ENCODE measurements at regions not wholly inside any gene's neighbourhood (a gene's known extent, or its start where the extent isn't known, plus 50 kb on each side); places are given as distances from the start of the nearest gene placed in this dataset.
A peak's percentile ranks its signal among the peaks of the same experiment; 100 is the strongest.

DNA sequence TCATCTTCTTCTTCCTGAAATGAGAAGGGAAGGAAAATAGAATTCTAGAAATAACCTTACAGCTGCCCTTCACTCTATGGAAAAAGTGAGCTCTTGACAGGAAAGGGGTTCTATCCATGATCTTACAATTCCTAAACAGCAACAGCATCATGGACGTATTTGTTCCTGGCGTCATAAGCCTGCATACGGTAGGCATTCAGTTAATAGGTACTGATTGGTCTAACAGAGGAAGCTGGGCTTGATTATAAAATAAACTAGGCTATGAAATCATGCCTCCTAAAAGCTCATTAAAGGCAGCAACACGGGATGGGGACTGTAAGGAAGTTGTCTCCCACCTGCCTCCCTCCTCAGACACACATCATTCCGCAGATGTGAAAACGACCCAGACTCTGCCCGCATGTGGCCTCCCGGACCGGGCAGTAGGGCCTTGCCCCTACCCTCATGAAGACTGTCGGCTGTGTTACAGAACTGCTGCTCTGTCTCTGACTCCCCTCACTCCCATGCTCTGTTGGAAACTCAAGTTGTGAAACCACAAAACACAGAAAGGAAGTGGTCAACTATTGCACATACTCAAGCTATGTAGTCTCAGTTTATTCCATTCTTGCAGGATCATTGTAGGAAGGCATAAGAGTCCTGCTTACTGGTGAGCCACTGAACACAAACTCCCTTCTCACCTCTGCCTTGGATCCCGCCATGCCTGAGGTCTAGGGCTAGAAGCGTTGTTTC, 129.8 kb downstream of the DLEU7 start:
- H3K4me3 ChIP-seq (ENCODE audit: low read depth, low read length) = peak overlapping the region; percentile 12
- TF ChIP-seq MYC (IDR thresholded peaks at IDR 0.05; ENCODE audit: low read depth, low read length) (peak; percentile 84), POLR2A (IDR thresholded peaks at IDR 0.05; ENCODE audit: extremely low read depth, insufficient read length) (no peak), CTCF (IDR thresholded peaks at IDR 0.05; ENCODE audit: low read depth, low read length) (no peak), MAX (IDR thresholded peaks at IDR 0.05; ENCODE audit: low read depth, low read length) (peak; percentile 78)
- peak; percentile 99 for DNase-seq (ENCODE audit: low read depth)

GRCh38 chr13:50714891-50715290, 128.6 kb downstream of the DLEU7 start:
- no peak for TF ChIP-seq CTCF (IDR thresholded peaks at IDR 0.05; ENCODE audit: low read depth, low read length)
- no peak for TF ChIP-seq MAX (IDR thresholded peaks at IDR 0.05; ENCODE audit: low read depth, low read length)
- no peak for TF ChIP-seq MYC (IDR thresholded peaks at IDR 0.05; ENCODE audit: low read depth, low read length)
- no peak for TF ChIP-seq POLR2A (IDR thresholded peaks at IDR 0.05; ENCODE audit: extremely low read depth, insufficient read length)
- no peak overlapping the region for H3K4me3 ChIP-seq (ENCODE audit: low read depth, low read length)
- DNase-seq (ENCODE audit: low read depth) = peak; percentile 21

DNA sequence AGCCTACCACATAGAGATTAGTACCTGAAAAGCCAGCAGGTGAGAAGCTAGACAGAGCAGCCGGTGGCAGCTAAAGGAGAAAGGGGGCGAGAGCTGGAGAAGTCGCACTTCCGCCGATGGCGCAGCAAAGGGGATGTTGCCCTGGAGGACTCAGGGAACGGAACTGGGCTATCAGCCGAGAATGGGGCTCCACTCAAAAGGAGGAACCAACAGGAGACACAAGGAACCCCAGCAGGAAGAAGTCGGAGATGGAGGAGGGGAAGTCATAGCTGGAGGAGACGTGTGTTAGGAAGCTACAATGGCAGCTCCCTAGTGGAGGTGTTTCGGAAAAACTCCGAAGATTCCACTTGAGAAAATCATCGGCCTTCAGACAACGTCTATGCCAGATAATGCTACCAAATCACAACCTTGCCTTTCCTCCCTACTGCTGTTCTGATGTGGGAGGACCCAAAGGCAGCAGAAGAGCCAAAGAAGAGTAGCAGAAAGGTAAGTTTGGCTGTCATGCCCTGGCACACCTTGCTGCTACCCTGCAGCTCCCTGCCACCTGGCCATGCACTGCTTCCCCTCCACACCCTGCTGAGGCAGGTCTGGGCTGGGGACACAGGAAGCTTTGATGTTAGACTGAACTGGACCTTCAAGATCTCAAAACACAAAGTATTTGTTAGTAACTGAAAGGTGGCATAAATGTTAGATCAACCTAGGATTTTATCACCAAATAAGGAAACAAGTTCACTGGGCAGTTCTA, 127.9 kb downstream of the DLEU7 start:
- peak overlapping the region; percentile 32 for H3K4me3 ChIP-seq (ENCODE audit: low read depth, low read length)
- no peak for TF ChIP-seq CTCF (IDR thresholded peaks at IDR 0.05; ENCODE audit: low read depth, low read length)
- no peak for TF ChIP-seq MYC (IDR thresholded peaks at IDR 0.05; ENCODE audit: low read depth, low read length)
- TF ChIP-seq MAX (IDR thresholded peaks at IDR 0.05; ENCODE audit: low read depth, low read length) = no peak
- no peak for TF ChIP-seq POLR2A (IDR thresholded peaks at IDR 0.05; ENCODE audit: extremely low read depth, insufficient read length)
- peak; percentile 64 for DNase-seq (ENCODE audit: low read depth)

DNA sequence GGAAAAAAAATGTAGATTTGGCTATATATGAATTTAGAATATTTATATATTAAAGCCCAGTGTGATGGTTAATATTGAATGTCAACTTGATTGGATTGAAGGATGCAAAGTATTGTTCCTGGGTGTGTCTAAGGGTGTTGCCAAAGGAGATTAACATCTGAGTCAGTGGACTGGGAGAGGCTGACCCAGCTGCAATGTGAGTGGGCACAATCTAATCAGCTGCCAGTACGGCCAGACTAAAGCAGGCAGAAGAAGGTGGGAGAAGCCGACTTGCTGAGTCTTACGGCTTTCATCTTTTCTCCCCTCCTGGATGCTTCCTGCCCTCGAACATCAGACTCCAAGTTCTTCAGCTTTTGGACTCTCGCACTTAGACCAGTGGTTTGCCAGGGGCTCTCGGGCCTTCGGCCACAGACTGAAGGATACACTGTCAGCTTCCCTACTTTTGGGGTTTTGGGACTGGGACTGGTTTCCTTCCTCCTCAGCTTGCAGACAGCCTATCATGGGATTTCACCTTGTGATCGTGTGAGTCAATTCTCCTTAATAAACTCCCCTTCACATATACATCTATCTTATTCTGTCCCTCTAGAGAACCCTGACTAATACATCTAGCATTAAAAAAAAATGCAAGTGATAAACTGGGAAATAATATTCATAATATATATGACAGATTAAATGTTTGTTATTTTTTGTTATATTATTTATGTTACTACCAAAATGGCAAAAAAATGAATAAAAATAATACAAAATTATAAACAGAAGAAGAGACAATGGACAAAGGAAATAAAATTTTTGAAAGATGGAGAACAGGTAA, 122.4 kb downstream of the DLEU7 start:
- no peak overlapping the region for H3K4me3 ChIP-seq (ENCODE audit: low read depth, low read length)
- TF ChIP-seq POLR2A (IDR thresholded peaks at IDR 0.05; ENCODE audit: extremely low read depth, insufficient read length) = no peak
- no peak for TF ChIP-seq MAX (IDR thresholded peaks at IDR 0.05; ENCODE audit: low read depth, low read length)
- TF ChIP-seq MYC (IDR thresholded peaks at IDR 0.05; ENCODE audit: low read depth, low read length) = no peak
- TF ChIP-seq CTCF (IDR thresholded peaks at IDR 0.05; ENCODE audit: low read depth, low read length) = no peak
- DNase-seq (ENCODE audit: low read depth) = no peak

GRCh38 chr13:50721672-50721992, 121.9 kb downstream of the DLEU7 start:
- no peak for TF ChIP-seq CTCF (IDR thresholded peaks at IDR 0.05; ENCODE audit: low read depth, low read length)
- TF ChIP-seq MAX (IDR thresholded peaks at IDR 0.05; ENCODE audit: low read depth, low read length) = no peak
- no peak for TF ChIP-seq POLR2A (IDR thresholded peaks at IDR 0.05; ENCODE audit: extremely low read depth, insufficient read length)
- TF ChIP-seq MYC (IDR thresholded peaks at IDR 0.05; ENCODE audit: low read depth, low read length) = no peak
- DNase-seq (ENCODE audit: low read depth) = peak; percentile 44
- H3K4me3 ChIP-seq (ENCODE audit: low read depth, low read length) = no peak overlapping the region
